GM18499 (cell line): ENCODE measurements at regions not wholly inside any gene's neighbourhood (a gene's known extent, or its start where the extent isn't known, plus 50 kb on each side); places are given as distances from the start of the nearest gene placed in this dataset.

ENCODE experiments used
- ATAC-seq: cut with Tn5 transposase; IDR thresholded peaks from one replicate; pipeline ENCODE4 v1.9.1; 2021; ENCODE audit warnings: moderate number of reproducible peaks; ENCODE audit not compliant: insufficient read depth, unreplicated experiment

GRCh38 chr14:44316647-44317440 lies 190.2 kb downstream of the FSCB start:
- ATAC-seq = no peak

DNA sequence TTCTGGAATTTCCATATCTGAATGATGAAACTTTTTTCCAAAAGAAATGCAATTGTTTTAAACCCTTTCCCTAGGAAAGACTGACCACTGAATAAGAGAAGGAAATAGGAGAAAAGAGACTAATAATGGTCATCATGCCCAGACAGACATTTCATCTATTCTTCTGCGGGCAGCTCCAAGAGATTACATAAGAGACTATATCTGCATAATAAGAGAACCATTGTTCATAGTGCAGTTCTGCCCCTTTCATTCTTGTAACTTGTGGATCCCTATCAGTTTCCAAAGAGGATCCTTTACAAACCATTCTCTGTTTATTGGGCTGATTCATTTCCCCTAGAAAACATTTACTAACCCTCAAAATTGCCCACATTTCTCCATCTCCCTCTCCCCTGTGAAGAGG lies 197.8 kb downstream of the FSCB start:
- no peak for ATAC-seq

- ATAC-seq = no peak
Observed at GRCh38 chr14:44300916-44301315, 206.2 kb downstream of the FSCB start.

GRCh38 chr14:44297437-44297836 lies 209.6 kb downstream of the FSCB start:
- no peak for ATAC-seq

GRCh38 chr14:44291366-44291915 lies 215.6 kb downstream of the FSCB start:
- ATAC-seq = no peak

DNA sequence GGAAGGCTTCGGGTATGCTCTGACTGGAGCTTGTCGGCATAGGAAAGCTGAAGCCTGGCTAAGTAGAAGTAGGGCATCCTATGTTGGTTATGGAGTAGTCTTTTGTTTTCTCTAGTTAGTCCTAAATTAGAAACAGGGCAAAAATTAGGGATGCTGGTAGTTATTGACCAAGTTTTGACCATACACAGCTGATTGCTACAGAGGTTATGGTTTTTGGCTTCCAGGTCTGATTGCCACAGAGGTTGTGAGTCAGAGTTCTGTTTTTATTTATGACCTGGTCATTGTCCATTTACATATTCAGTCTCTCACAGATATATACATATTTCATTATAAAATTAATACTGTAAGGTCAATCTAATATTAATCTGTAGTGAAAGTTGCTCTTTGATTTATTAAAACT lies 219.2 kb downstream of the FSCB start:
- ATAC-seq = no peak

DNA sequence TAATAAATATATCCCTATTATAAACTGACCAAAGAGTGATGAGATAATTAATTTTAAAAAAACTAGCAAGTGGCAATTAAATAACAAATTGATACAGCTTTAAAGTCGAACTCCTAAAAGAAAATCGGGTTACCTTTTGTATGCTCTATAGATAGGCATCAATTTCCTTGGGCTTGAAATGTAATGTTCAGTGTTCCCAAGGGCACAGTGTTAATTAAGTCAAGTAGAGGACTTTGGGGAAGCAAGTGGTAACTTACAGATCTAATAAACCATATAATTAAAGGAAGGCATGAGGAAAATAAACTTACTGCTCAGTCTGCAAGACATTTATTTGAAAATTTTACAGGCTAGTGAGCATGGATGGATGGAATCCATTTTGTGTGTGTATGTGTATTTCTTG lies 220.9 kb downstream of the FSCB start:
- no peak for ATAC-seq

DNA sequence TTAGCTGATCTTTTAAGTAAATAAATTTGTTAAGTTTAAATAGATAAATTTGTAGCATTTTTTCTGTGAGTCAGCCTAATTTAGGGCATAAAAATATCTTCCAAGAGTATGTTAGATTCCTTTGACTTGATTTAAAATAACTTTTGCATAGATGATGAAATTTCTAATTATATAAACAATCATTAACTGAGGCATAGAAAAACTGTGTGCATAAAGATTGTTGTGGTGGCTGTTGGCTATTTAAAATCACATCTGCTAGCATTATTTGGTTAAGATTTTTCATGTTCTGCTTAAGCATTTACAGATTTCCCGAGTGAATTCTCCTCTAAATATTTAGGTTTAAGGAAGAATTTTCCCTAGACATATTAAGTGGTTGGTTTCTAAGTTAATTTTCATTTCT lies 223.2 kb downstream of the FSCB start:
- ATAC-seq = no peak

GRCh38 chr14:44279357-44279756 lies 227.7 kb downstream of the FSCB start:
- no peak for ATAC-seq

DNA sequence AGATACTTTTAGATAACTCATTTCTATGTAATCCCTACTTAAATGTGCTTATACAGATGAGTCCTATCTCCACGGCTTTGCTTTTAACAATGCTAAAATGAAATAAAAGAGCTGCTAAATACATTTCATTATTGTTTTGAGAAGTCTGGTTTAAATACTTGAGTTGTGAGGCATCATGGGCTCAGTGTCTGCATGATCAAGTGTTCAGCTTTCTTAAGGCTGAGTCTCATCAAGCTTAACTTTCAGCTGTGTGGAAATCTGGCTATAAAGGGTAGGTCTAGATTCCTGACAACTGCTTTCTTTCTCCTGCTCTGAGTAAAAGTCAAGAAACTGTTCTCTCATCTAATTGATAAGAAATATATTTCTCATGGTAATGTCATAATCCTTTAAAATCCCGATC lies 235.4 kb downstream of the FSCB start:
- no peak for ATAC-seq

DNA sequence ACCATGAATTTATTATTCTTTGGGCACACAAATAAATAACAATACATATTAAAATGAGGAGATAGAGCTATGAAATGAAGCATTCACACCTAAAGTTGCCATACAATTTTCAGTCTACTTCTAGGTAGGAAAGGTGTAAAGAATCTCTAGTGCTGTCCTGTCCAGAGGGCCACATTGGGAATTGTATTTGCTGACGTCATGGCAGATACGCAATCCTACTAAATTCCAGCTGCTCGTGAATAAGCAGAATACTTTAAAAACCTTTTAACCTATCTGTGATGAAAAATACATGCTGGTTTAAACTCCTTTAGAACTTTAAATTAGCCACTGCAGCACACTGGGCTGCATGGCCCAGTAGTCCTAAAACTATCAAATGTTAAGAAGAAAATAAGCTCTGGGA lies 236.1 kb downstream of the FSCB start:
- no peak for ATAC-seq

GRCh38 chr14:44265246-44265645 lies 241.8 kb downstream of the FSCB start:
- ATAC-seq = no peak

GRCh38 chr14:44215660-44216059 lies 291.4 kb downstream of the FSCB start:
- no peak for ATAC-seq

DNA sequence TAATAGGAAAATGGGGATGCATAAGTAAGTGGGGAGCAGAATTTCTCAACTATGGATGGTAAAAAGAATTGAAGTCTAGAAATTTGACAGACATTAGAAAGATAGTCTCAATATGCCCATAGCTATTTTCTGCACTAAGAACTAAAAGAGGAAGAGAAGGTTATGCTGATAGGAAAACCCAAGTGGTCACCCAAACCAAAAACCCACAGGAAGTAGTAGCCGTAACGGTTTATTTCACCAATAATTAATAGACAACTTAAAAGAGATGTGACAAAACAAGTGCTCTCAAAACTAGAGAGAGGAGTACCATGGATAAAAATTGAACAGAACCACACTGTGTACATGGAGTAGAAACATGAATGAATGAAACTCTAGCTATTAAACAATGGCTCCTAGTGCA lies 295.4 kb downstream of the FSCB start:
- no peak for ATAC-seq

- no peak for ATAC-seq
Observed at GRCh38 chr14:44204061-44204835, 302.8 kb downstream of the FSCB start.

GRCh38 chr14:44180975-44181374 lies 326.1 kb downstream of the FSCB start:
- ATAC-seq = no peak

GRCh38 chr14:44170556-44170955 lies 336.5 kb downstream of the FSCB start:
- ATAC-seq = no peak

- no peak for ATAC-seq
Observed at GRCh38 chr14:44170101-44170500, 337.0 kb downstream of the FSCB start.

DNA sequence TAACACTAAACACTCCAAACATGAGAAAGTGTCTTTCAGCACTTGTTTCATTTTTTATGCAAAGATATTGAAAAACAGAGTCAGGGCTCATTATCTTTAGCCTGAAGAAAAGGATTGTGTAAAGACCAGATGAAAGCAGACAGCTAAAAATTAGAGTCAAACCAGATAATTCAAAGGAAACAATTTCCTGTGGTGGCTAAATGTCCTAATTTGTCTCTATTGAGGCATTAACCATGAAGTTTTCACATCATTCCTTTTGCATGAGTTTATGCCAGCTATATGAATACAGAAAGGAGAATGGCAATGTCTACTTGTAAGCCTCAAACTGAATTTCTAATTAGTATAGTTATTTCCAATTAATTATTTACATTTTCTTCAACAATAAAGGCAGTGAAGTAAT lies 338.5 kb downstream of the FSCB start:
- ATAC-seq = no peak

DNA sequence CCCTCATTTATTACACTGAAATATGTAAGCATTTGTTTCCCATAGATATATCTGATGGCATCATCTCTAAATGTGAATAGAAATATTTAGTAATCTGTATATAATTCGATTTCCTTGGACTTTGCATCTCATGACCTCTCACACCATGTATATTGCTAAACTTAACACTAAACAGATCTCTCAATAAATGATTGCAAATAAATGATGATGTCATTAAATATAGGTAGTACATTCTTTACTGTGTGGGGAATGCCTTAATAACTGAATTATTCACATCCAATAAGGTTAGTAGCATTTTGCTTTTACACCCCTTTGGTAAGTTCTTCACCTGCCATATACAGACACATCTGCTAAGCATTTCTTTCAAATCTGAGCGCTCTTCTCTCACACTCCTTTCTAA lies 340.5 kb downstream of the FSCB start:
- ATAC-seq = no peak

GRCh38 chr14:44165936-44166335 lies 341.1 kb downstream of the FSCB start:
- no peak for ATAC-seq

DNA sequence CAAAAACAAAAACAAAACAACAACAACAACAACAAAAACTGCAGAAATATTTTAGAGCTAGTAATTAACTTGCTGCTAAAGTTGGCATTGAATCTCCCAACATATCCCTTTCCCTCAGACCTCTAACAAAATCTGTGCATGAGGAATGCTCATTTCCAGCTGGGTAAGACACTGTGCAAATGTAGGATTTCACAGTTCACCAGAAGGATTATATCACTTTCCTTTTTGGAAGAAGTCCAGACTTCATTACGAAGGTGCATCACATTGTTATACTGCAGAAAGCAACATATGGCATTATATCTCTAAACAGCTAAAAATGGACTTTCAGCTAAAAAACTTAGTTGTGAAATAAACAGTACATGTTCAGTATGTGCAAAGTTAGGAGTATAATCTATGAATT lies 341.8 kb downstream of the FSCB start:
- ATAC-seq = no peak
